ENCODE measurements at regions not wholly inside any gene's neighbourhood (a gene's known extent, or its start where the extent isn't known, plus 50 kb on each side); places are given as distances from the start of the nearest gene placed in this dataset.
"Not testable (repeated sequence)": the region's sequence is repeated elsewhere in the genome, so short reads cannot be mapped to it uniquely, and the experiment has no call there.

DNA sequence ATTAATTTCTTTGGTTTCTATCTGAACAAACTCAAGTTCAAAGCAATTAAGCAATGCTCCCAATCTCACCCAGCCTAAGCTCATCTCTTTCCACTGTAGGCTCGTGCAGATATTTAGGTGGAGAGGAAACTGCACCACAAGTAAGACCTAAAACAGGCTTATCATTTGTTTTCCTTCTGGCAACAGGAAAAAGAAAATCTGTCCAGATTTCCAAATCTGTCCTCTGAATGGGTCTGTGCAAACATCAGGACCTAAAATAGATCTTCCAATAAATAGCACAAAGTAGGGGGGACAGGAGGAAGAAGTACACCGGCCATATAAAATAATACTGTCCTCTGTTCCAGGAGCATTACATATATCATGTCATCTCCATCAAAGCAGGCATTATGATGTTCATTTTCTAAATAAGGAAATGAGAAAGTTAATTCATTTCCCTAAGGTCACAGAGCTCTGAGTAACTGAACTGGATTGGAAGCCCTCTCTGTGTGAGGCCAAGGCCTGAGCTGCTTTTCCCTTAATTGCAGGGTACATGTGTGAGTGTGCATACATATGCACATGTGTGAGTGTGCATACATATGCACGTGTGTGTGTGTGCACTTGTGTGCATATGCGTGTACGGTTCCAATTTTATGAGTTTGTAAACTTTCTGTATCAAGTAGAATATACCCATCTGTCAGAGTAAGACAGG is 92.8 kb upstream of the PARD3 start:
- DNase-seq: peak; percentile 44

DNA sequence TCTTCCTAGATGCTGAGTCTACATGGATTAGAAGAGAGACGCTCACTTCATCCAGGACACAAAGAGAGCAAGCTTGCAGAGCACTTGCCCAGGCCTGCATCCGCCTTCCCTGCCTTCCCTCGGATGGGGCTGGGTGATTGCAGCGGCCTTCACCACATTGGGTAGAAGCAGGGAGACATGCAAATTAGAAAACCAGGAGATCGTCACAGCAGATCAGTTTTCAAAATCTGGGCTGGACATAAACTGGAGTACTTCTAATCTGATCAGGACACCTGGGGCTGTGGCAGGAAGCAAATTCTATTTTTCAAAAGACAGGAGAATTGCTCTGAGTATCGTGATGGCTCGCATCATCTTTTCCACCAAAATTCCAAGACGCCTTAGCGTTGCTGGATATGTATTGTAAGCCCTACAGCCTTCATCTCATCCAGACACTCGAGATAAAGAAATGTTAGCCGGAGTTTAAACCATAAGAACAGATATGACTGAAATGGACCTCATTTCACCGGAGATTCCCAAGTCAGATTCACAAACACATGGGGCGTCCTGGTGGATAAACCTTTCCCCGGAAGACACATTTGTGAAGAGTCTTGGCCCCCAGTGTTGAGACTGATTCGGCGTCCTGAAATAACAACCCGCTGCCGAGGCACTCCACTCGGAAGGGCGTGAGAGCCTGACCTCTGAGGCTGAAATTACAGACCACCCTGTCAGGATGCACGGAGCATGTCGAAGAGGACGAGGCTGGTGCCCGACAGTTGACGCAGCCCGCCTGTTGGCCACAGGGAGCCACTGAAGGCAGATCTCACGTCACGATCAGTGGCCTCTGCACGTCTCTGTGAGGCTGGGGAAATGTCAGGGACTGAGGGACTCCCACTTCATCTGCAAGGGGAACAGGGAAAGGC is 91.2 kb upstream of the PARD3 start:
- DNase-seq: peak; percentile 23

DNA sequence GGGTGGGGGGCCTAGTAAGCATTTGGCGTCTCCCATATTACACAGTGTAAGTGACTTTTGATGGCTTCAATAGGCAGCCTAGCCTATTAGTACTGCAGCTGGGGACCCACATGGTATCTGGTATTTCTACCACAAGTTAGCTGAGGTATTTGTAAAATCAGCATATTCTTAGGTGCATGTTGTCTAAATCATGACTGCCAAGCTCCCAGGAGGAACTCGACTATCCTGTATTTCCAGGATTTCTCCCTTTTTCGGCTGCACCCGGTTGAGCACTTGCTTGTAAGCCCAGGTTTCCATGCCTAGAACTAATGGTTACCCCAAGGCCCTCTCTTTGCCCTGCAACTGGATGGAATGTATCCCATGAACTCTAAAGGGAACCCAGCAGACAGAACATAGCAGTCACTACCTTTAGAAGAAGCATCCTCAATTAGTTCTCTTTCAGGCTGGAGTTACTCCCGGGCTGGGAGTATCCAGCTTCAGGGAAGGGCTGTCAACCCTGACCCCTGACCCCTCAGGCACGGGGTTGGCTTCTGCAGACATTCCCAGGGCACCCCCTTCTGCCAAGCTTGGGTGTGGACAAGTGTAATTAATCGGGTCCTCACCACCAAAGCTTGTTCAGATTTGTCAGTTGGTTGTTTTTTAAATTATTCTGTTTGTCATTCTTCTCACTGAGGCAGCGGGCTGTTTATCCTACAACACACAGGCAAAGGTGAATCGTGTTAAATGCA is 90.3 kb upstream of the PARD3 start:
- DNase-seq: no peak

DNA sequence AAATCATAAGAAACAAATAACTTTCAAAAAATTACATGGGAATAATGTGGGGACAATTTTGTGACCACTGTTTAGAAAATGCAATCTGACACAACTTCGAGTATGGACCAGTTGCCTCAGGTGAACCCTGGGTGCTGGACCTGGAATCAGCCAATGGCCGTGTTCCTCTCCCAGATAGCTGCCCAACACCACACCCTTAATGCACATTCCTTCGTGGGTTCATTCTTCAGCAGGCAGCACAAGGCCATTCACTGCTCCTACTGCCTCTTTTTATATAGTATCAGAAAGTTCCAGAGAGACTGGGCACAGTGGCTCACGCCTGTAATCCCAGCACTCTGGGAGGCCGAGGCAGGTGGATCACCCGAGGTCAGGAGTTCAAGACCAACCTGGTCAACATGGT is 89.1 kb upstream of the PARD3 start:
- no peak for DNase-seq

DNA sequence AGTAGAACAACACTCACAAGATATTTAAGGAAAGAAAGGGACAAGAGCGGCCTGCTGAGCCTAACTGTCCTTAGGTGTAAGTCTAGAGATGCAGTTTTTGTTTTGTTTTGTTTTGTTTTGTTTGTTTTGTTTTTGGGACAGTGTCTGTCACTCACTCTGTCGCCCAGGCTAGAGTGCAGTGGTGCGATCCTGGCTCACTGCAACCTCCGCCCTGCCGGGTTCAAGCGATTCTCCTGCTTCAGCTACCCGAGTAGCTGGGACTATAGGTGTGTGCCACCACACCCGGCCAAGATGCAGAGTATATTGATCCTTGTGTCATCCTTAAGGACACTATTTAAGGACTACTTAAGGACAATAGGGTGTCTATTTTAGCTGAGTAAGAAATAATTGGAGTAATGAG is 84.1 kb upstream of the PARD3 start:
- no peak for DNase-seq

DNA sequence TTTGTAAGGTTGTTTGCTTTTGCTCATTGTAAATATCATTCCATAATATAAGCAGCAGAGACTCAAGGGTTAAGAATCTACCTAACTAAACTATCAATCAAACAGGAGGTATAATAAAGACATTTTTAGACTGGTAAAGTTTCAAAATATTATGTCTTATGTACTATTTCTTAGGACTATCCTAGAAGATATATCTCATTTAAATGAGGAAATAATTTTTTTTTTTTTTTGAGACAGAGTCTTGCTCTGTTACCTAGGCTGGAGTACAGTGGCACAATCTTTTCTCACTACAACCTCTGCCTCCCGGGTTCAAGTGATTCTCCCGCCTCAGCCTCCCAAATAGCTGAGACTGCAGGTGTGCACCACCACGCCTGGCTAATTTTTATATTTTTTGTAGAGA is 80.9 kb upstream of the PARD3 start:
- no peak for DNase-seq

GRCh38 chr10:34895046-34895445 is 80.0 kb upstream of the PARD3 start:
- not testable (repeated sequence) for DNase-seq

GRCh38 chr10:34892521-34892920 is 77.4 kb upstream of the PARD3 start:
- not testable (repeated sequence) for DNase-seq

DNA sequence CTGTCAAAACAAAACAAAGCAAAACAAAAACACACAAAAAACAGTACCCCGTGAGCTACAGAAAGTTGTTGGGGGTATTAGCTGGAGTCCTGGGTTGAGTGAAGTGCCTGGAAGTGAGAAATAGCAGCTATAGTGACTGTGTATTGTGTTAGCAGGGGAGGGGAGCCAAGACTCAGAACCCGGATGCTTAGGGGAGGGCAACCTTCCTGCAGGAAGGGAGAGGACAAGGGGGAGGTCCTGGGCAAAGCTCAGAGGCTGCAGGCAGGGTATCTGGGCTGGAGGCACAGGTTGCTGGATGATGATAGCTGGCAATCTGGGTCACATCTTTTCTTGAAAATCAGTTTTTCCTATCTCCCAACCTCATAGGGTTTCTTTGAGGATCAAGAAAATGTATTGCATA is 75.8 kb upstream of the PARD3 start:
- DNase-seq: no peak

DNA sequence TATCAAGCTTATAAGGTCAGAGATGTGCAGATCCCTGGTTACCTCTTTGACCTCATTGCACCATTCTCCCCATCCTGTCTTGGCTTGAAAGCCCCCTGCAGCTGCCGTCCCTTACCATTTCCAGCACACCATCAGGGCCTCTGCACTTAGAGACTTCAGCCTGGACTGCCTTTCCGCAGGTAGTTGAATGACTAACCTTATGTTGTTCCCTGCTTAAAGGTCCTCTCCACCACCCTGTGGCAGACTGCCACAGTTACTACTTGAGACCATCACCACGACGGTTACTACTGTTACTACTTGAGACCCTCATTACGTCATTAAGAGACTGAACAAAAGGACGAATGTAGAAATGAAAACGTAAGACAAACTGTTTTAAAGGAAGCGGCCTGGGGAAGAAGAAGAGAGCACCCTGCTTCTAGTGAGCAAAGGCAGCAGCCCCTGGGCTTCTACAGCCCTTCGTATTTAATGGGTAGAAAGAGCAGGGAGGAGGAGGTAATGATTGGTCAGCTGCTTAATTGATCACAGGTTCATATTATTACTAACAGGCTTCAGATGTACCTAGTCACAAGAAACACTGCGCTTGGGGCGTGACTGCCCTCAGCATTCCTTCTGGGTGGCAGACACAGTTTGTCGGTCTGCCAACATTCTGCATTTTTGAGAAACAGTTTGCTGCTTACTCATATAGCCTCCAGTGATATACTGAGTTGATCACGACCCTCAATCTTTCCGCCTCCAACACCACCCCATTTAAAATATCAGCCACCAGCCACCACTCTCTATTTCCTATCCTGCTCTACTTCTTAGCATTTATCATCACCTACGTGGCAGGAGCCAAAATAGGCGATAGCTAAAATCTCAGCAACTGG is 74.1 kb upstream of the PARD3 start:
- DNase-seq: peak; percentile 51

GRCh38 chr10:34886906-34887642 is 72.0 kb upstream of the PARD3 start:
- DNase-seq: no peak

GRCh38 chr10:34885898-34886297 is 70.8 kb upstream of the PARD3 start:
- DNase-seq: peak; percentile 12

- no peak for DNase-seq
Observed at GRCh38 chr10:34885011-34885410, 69.9 kb upstream of the PARD3 start.

- no peak for DNase-seq
Observed at GRCh38 chr10:34884272-34884952, 69.3 kb upstream of the PARD3 start.

DNA sequence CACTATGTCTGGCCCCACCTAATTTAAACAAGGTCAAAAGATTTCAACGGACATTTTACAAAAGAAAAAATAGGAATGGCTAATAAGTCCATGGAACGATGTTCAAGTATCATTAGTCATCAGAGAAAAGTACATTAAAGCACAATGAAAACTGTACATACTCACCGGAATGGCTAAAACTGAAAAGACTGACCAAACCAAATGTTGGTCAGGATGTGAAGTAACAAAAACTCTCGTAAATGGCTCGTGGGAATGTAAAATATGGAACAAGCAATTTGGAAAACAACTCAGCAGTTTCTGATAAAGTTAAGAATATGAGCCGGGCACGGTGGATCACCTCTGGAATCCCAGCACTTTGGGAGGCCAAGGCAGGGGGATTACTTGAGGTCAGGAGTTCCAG is 65.7 kb upstream of the PARD3 start:
- DNase-seq: no peak

GRCh38 chr10:34878651-34879050 is 63.6 kb upstream of the PARD3 start:
- not testable (repeated sequence) for DNase-seq

DNA sequence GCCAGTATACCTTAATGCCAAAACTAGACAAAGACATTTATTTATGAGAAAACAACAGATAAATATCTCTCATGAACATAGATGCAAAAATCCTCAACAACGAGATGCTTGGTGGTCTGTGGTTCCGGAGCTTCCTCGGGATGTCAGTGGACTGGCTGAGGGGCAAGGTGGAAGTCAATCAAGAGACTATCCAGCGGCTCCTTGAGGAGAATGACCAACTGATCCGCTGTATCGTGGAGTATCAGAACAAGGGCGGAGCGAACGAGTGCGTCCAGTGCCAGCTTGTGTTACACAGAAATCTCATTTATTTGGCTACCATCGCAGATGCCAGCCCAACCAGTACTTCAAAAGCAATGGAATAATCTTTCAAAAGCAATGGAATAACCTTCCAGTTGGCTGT is 60.0 kb upstream of the PARD3 start:
- DNase-seq: no peak

- no peak for DNase-seq
Observed at GRCh38 chr10:34872820-34873219, 57.7 kb upstream of the PARD3 start.

- no peak for DNase-seq
Observed at GRCh38 chr10:34869135-34869836, 54.2 kb upstream of the PARD3 start.

DNA sequence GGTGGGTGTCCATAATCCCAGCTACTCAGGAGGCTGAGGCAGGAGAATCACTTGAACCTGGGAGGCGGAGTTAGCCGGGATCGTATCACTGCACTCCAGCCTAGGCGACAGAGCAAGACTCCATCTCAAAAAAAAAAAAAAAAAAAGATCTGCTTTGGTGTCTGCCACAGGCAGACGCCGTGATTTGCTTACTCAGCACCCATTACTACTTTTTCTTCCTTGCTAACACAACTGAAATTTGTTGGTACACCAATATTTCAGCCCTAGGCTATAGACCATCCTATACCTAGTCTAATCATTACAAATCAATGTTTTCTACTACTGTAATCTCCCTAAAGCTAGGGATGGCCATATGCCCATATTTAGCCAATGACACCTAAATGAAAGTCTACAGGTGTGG is 53.5 kb upstream of the PARD3 start:
- no peak for DNase-seq

Measured in fibroblast of skin of abdomen (primary cell).